Keratinocyte (primary cell): ENCODE measurements at regions not wholly inside any gene's neighbourhood (a gene's known extent, or its start where the extent isn't known, plus 50 kb on each side); places are given as distances from the start of the nearest gene placed in this dataset.

Source experiments
- EZH2 ChIP-seq: IDR thresholded peaks from one replicate; pipeline ENCODE4 v1.6.1; 2012; ENCODE audit warnings: inconsistent platforms, mild to moderate bottlenecking, low read length, moderate library complexity
- TF ChIP-seq, protein P1 (sequence below), 3 experiments: IDR thresholded peaks in 1 of 3; conservative IDR thresholded peaks in 1 of 3; optimal IDR thresholded peaks in 1 of 3; 2 replicates in 2 of 3; 3 replicates in 1 of 3; pipeline versions ENCODE3 to v1.5.1; 2011; ENCODE audit warnings: low read length in 3 of 3, mild to moderate bottlenecking in 3 of 3, moderate library complexity in 2 of 3, control low read depth in 1 of 3, inconsistent platforms in 1 of 3; ENCODE audit not compliant: insufficient read depth in 2 of 3; ENCODE audit errors: extremely low read depth in 1 of 3

DNA sequence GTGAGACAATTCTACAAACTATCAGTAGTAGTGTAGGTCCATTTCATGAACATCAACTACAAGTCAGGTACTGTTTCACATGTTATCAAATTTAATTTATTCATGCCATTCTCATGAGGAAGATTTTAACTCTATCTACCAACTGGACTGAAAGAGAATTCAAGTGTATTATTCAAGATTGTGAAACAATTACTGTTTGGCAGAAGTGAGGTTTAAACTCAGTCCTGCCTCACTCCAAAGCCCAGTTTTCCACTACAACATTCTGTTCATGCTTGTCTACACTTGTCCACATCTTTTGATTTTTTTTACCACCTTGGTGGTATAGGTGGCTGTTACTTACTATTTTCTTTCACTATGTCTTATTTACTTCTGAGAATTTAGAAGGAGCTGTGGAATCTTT lies 272.9 kb downstream of the TGFB2 start:
- TF ChIP-seq, protein P1, sequence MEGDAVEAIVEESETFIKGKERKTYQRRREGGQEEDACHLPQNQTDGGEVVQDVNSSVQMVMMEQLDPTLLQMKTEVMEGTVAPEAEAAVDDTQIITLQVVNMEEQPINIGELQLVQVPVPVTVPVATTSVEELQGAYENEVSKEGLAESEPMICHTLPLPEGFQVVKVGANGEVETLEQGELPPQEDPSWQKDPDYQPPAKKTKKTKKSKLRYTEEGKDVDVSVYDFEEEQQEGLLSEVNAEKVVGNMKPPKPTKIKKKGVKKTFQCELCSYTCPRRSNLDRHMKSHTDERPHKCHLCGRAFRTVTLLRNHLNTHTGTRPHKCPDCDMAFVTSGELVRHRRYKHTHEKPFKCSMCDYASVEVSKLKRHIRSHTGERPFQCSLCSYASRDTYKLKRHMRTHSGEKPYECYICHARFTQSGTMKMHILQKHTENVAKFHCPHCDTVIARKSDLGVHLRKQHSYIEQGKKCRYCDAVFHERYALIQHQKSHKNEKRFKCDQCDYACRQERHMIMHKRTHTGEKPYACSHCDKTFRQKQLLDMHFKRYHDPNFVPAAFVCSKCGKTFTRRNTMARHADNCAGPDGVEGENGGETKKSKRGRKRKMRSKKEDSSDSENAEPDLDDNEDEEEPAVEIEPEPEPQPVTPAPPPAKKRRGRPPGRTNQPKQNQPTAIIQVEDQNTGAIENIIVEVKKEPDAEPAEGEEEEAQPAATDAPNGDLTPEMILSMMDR (optimal IDR thresholded peaks at IDR 0.05 in 1 of 3, IDR thresholded peaks at IDR 0.05 in 1 of 3, conservative IDR thresholded peaks at IDR 0.05 in 1 of 3; ENCODE audit: extremely low read depth in 1 of 3, insufficient read depth in 2 of 3, low read length in 3 of 3) = no peak
- TF ChIP-seq EZH2 = no peak
